H1 (cell line): ENCODE measurements at regions not wholly inside any gene's neighbourhood (a gene's known extent, or its start where the extent isn't known, plus 50 kb on each side); places are given as distances from the start of the nearest gene placed in this dataset.

Experiments
- CTCF ChIA-PET: fragments of 300-600 bp; sonication (Branson Sonifier 250); formaldehyde crosslinking; loops from one replicate; lab custom pipeline; 2021; ENCODE audit not compliant: partially characterized antibody; lab: Charles Lee
- POLR2A ChIA-PET: fragments of 300-600 bp; sonication (Branson Sonifier 250); formaldehyde crosslinking; loops from one replicate; lab custom pipeline; 2021; ENCODE audit warnings: inconsistent platforms; ENCODE audit not compliant: partially characterized antibody; lab: Charles Lee
- DNase-seq, 2 experiments: peaks; one replicate each; pipeline versions ENCODE4 v3.0.0 to v3.0.0-alpha.2; 2010 to 2022; ENCODE audit warnings: low spot score in 2 of 2, low read depth in 1 of 2, mixed read lengths in 1 of 2
- FAIRE-seq: peaks from 2 replicates; lab custom pipeline; 2011; peaks lifted over from hg19 to GRCh38; lab: Jason Lieb, UNC
- H2AFZ ChIP-seq: 2 replicates; pipeline ENCODE4 v1.8.1; 2012; ENCODE audit warnings: low read length, inconsistent platforms
- H2AK5ac ChIP-seq: 2 replicates; pipeline ENCODE4 v1.6.1; 2013; ENCODE audit warnings: low read depth, low read length
- H2BK120ac ChIP-seq: replicated peaks from 2 replicates; pipeline ENCODE3; 2013; ENCODE audit warnings: low read depth, low read length, inconsistent platforms
- H2BK12ac ChIP-seq: 2 replicates; pipeline ENCODE4 v1.6.1; 2013; ENCODE audit warnings: low read depth, low read length
- H2BK15ac ChIP-seq: 2 replicates; pipeline ENCODE4 v1.6.1; 2013; ENCODE audit warnings: low read length
- H2BK20ac ChIP-seq: 2 replicates; pipeline ENCODE4 v1.6.1; 2013; ENCODE audit warnings: low read length
- H2BK5ac ChIP-seq: 2 replicates; pipeline ENCODE4 v1.6.1; 2013; ENCODE audit warnings: low read depth, low read length
- H3K14ac ChIP-seq: 2 replicates; pipeline ENCODE4 v1.6.1; 2013; ENCODE audit warnings: inconsistent platforms; ENCODE audit not compliant: insufficient read length
- H3K18ac ChIP-seq: 2 replicates; pipeline ENCODE4 v1.6.1; 2013; ENCODE audit warnings: low read length; ENCODE audit errors: extremely low read depth
- H3K23ac ChIP-seq: 2 replicates; pipeline ENCODE4 v1.6.1; 2013; ENCODE audit warnings: inconsistent platforms; ENCODE audit not compliant: insufficient read length
- H3K23me2 ChIP-seq: 2 replicates; pipeline ENCODE4 v1.6.1; 2013; ENCODE audit warnings: low read depth, low read length
- H3K27ac ChIP-seq: 2 replicates; pipeline ENCODE4 v1.6.1; 2011; ENCODE audit warnings: low read depth, low read length, inconsistent platforms
- H3K27me3 ChIP-seq, 4 experiments: replicated peaks in 1 of 4; 1 replicate in 1 of 4; 2 replicates in 3 of 4; pipeline versions ENCODE4 v1.6.1 to v1.8.1; 2011 to 2013; ENCODE audit warnings: low read length in 3 of 4, mild to moderate bottlenecking in 3 of 4, inconsistent platforms in 2 of 4, mixed read lengths in 2 of 4, moderate library complexity in 1 of 4; ENCODE audit not compliant: control insufficient read depth in 3 of 4, insufficient read depth in 3 of 4; ENCODE audit errors: extremely low read depth in 1 of 4
- H3K36me3 ChIP-seq, 4 experiments: 2 replicates each; pipeline versions ENCODE4 v1.6.1 to v1.8.1; 2011 to 2013; ENCODE audit warnings: mild to moderate bottlenecking in 4 of 4, low read length in 3 of 4, moderate library complexity in 2 of 4, control low read depth in 1 of 4, inconsistent platforms in 1 of 4; ENCODE audit not compliant: insufficient read depth in 4 of 4, control insufficient read depth in 2 of 4
- H3K4ac ChIP-seq: replicated peaks from 2 replicates; pipeline ENCODE3; 2013; ENCODE audit warnings: low read length, low read depth, mixed read lengths, inconsistent platforms; ENCODE audit not compliant: insufficient read length
- H3K4me1 ChIP-seq, 4 experiments: replicated peaks in 1 of 4; 1 replicate in 1 of 4; 2 replicates in 3 of 4; pipeline versions ENCODE4 v1.6.1 to v1.8.1; 2011 to 2013; ENCODE audit warnings: low read length in 3 of 4, inconsistent platforms in 2 of 4, mixed read lengths in 1 of 4; ENCODE audit not compliant: insufficient read depth in 4 of 4, control insufficient read depth in 3 of 4
- H3K4me2 ChIP-seq, 2 experiments: 2 replicates each; pipeline versions ENCODE4 v1.6.1 to v1.8.1; 2011 to 2013; ENCODE audit warnings: low read depth in 2 of 2, low read length in 2 of 2, control low read depth in 1 of 2, inconsistent platforms in 1 of 2, mild to moderate bottlenecking in 1 of 2; ENCODE audit not compliant: insufficient read depth in 1 of 2
- H3K4me3 ChIP-seq, 4 experiments: fragments of 200-600, 300-600 bp in 1 of 4; sonication (generic), shearing (Covaris generic), sonication (Bioruptor Twin) in 1 of 4; 2 replicates each; pipeline versions ENCODE4 v1.5.1 to v1.8.1; 2011 to 2016; ENCODE audit warnings: low read length in 4 of 4, low read depth in 3 of 4, control low read depth in 2 of 4, inconsistent platforms in 2 of 4, mild to moderate bottlenecking in 2 of 4, mixed read lengths in 1 of 4, moderate library complexity in 1 of 4; ENCODE audit not compliant: insufficient read depth in 2 of 4; ENCODE audit errors: extremely low read depth in 1 of 4
- H3K56ac ChIP-seq: replicated peaks from 2 replicates; pipeline ENCODE3; 2013; ENCODE audit warnings: low read depth, mild to moderate bottlenecking, mixed read lengths, low read length, inconsistent platforms; ENCODE audit not compliant: insufficient read length
- H3K79me1 ChIP-seq: 2 replicates; pipeline ENCODE4 v1.6.1; 2013; ENCODE audit warnings: low read depth, low read length, control low read depth
- H3K79me2 ChIP-seq, 2 experiments: 2 replicates each; pipeline versions ENCODE4 v1.6.1 to v1.8.1; 2012 to 2013; ENCODE audit warnings: low read length in 2 of 2, mild to moderate bottlenecking in 2 of 2, inconsistent platforms in 1 of 2; ENCODE audit not compliant: insufficient read depth in 2 of 2, control insufficient read depth in 1 of 2
- H3K9ac ChIP-seq, 4 experiments: replicated peaks in 1 of 4; 1 replicate in 1 of 4; 2 replicates in 3 of 4; pipeline versions ENCODE4 v1.6.1 to v1.8.1; 2011 to 2013; ENCODE audit warnings: low read depth in 3 of 4, low read length in 3 of 4, control low read depth in 2 of 4, mild to moderate bottlenecking in 2 of 4, moderate library complexity in 2 of 4, inconsistent platforms in 1 of 4; ENCODE audit errors: extremely low read depth in 1 of 4
- H3K9me3 ChIP-seq, 2 experiments: 2 replicates each; pipeline versions ENCODE4 v1.6.1 to v1.8.1; 2012 to 2013; ENCODE audit warnings: mild to moderate bottlenecking in 2 of 2, moderate library complexity in 2 of 2, control low read depth in 1 of 2, inconsistent platforms in 1 of 2, low read depth in 1 of 2, low read length in 1 of 2, mixed read lengths in 1 of 2; ENCODE audit not compliant: insufficient read depth in 2 of 2
- H4K20me1 ChIP-seq, 2 experiments: replicated peaks in 1 of 2; 2 replicates each; pipeline versions ENCODE3 to v1.8.1; 2011 to 2013; ENCODE audit warnings: inconsistent platforms in 2 of 2, low read length in 2 of 2, mild to moderate bottlenecking in 1 of 2; ENCODE audit not compliant: insufficient read depth in 2 of 2, control insufficient read depth in 1 of 2
- H4K5ac ChIP-seq: 2 replicates; pipeline ENCODE4 v1.6.1; 2013; ENCODE audit warnings: low read length, low read depth, mixed read lengths, inconsistent platforms; ENCODE audit not compliant: insufficient read length
- H4K8ac ChIP-seq: 2 replicates; pipeline ENCODE4 v1.8.0; 2013; ENCODE audit warnings: mild to moderate bottlenecking, moderate library complexity, low read length, inconsistent platforms; ENCODE audit not compliant: insufficient read depth; ENCODE audit errors: extremely low read depth
- H4K91ac ChIP-seq: replicated peaks from 2 replicates; pipeline ENCODE3; 2013; ENCODE audit warnings: low read length, mixed read lengths, inconsistent platforms; ENCODE audit not compliant: insufficient read length
- CBX5 ChIP-seq: fragments of 300-800, 300-1000 bp; sonication (generic); IDR thresholded peaks from 2 replicates; pipeline ENCODE4 v1.7.1; 2016; ENCODE audit warnings: antibody characterized with exemption, low read length, low read depth
- GTF2F1 ChIP-seq: IDR thresholded peaks from 2 replicates; pipeline ENCODE4 v1.6.1; 2012; ENCODE audit warnings: low read depth, low read length, improper control_type of control experiment, borderline replicate concordance
- RAD21 ChIP-seq, 2 experiments: IDR thresholded peaks in 1 of 2; conservative IDR thresholded peaks in 1 of 2; 2 replicates each; pipeline ENCODE4 v1.6.1; 2011; ENCODE audit warnings: low read depth in 2 of 2, low read length in 2 of 2, improper control_type of control experiment in 1 of 2, inconsistent platforms in 1 of 2, mild to moderate bottlenecking in 1 of 2, moderate library complexity in 1 of 2
- SP1 ChIP-seq: IDR thresholded peaks from 2 replicates; pipeline ENCODE4 v1.6.1; 2011; ENCODE audit warnings: low read depth, low read length
- TAF1 ChIP-seq: IDR thresholded peaks from 2 replicates; pipeline ENCODE4 v1.6.1; 2011; ENCODE audit warnings: mild to moderate bottlenecking, low read depth, low read length
- TCF12 ChIP-seq: IDR thresholded peaks from 2 replicates; pipeline ENCODE4 v1.6.1; 2011; ENCODE audit warnings: low read depth, mild to moderate bottlenecking, low read length
- WGBS, 2 experiments: shearing (Covaris generic) in 1 of 2; methylation state at CpG; one replicate each; pipeline versions ENCODE4 v1.1.6 to v1.1.7; 2013 to 2015; ENCODE audit warnings: low lambda C conversion rate in 2 of 2, mixed read lengths in 2 of 2, inconsistent platforms in 1 of 2, low coverage in 1 of 2, missing lambda C conversion rate in 1 of 2; ENCODE audit not compliant: insufficient replicate concordance in 2 of 2, insufficient coverage in 1 of 2, insufficient read length in 1 of 2; ENCODE audit errors: extremely low coverage in 1 of 2, missing lambda C conversion rate in 1 of 2; 5-methylcytosine and 5-hydroxymethylcytosine counted together

GRCh38 chr1:83799594-83799993 lies 199.3 kb downstream of the TTLL7 start:
- H4K5ac ChIP-seq, result no peak overlapping the region
- H4K8ac ChIP-seq, result no peak overlapping the region
- H2AK5ac ChIP-seq, result no peak overlapping the region
- no peak for DNase-seq
- no peak overlapping the region for H4K91ac ChIP-seq
- no peak for FAIRE-seq
- POLR2A ChIA-PET, result no interaction called here
- H3K9ac ChIP-seq, result no peak overlapping the region
- H3K4me3 ChIP-seq, result no peak overlapping the region
- no peak overlapping the region for H2BK12ac ChIP-seq
- no peak overlapping the region for H3K4me2 ChIP-seq
- no peaks in the 10 kb centered on the region for H3K27me3 ChIP-seq
- no peaks in the 10 kb centered on the region for H3K9me3 ChIP-seq
- 71% methylated on average over 1 of the region's 1 CpG; no CpG with 5 or more reads in 1 of the 2 experiments for WGBS, 2 experiments
- no peak overlapping the region for H3K4ac ChIP-seq
- H3K36me3 ChIP-seq, result no peaks in the 10 kb centered on the region
- H2BK15ac ChIP-seq, result no peak overlapping the region
- no peak overlapping the region for H3K18ac ChIP-seq
- H2BK5ac ChIP-seq, result no peak overlapping the region
- H2AFZ ChIP-seq, result no peak overlapping the region
- H3K23ac ChIP-seq, result no peak overlapping the region
- no peak overlapping the region for H3K14ac ChIP-seq
- no peak overlapping the region for H3K27ac ChIP-seq
- H2BK120ac ChIP-seq, result no peak overlapping the region
- TF ChIP-seq CBX5, result no peak
- TF ChIP-seq RAD21 (IDR thresholded peaks at IDR 0.05 in 1 of 2, conservative IDR thresholded peaks at IDR 0.05 in 1 of 2; ENCODE audit: low read depth in 2 of 2, low read length in 2 of 2), result no peak
- no peak for TF ChIP-seq TAF1
- no peak for TF ChIP-seq GTF2F1
- no peak for TF ChIP-seq SP1
- TF ChIP-seq TCF12, result no peak
- no peaks in the 10 kb centered on the region for H4K20me1 ChIP-seq
- no peaks in the 10 kb centered on the region for H3K23me2 ChIP-seq
- CTCF ChIA-PET, result interaction anchor here (1.1 kb wide), 1 partner anchor 228 kb away, joined by 3 read pairs; no protein-coding TSS in a partner anchor
- no peak overlapping the region for H3K56ac ChIP-seq
- peaks cover 0 to 11% (median 3%) of the 10 kb centered on the region in 4 experiments; a peak in 2 of 7 replicates for H3K4me1 ChIP-seq
- H3K79me1 ChIP-seq, result no peaks in the 10 kb centered on the region
- H2BK20ac ChIP-seq, result no peak overlapping the region
- no peaks in the 10 kb centered on the region for H3K79me2 ChIP-seq
